NCI-H146 (cell line): ENCODE measurements at regions not wholly inside any gene's neighbourhood (a gene's known extent, or its start where the extent isn't known, plus 50 kb on each side); places are given as distances from the start of the nearest gene placed in this dataset.

Experiments used
- DNase-seq: peaks from one replicate; lab custom pipeline; 2025; lab: John Stamatoyannopoulos, UW

- DNase-seq, result no peak
Measured at GRCh38 chr10:10365676-10366075, 652.0 kb upstream of the CELF2 start.

- no peak for DNase-seq
Measured at GRCh38 chr10:10366836-10367235, 650.8 kb upstream of the CELF2 start.

GRCh38 chr10:10367264-10367663, 650.4 kb upstream of the CELF2 start:
- peak; percentile 84 for DNase-seq

GRCh38 chr10:10368951-10369576, 648.6 kb upstream of the CELF2 start:
- no peak for DNase-seq

GRCh38 chr10:10385831-10386230, 631.8 kb upstream of the CELF2 start:
- peak; percentile 98 for DNase-seq

- DNase-seq, result no peak
Measured at GRCh38 chr10:10389182-10389581, 628.5 kb upstream of the CELF2 start.

- DNase-seq, result no peak
Measured at GRCh38 chr10:10392511-10392910, 625.2 kb upstream of the CELF2 start.

- DNase-seq, result no peak
Measured at GRCh38 chr10:10394933-10395658, 622.6 kb upstream of the CELF2 start.

GRCh38 chr10:10396601-10397000, 621.1 kb upstream of the CELF2 start:
- DNase-seq, result no peak

- no peak for DNase-seq
Measured at GRCh38 chr10:10397906-10398305, 619.8 kb upstream of the CELF2 start.

GRCh38 chr10:10403762-10404161, 613.9 kb upstream of the CELF2 start:
- DNase-seq, result no peak

- no peak for DNase-seq
Measured at GRCh38 chr10:10417671-10418070, 600.0 kb upstream of the CELF2 start.

- no peak for DNase-seq
Measured at GRCh38 chr10:10418387-10418786, 599.3 kb upstream of the CELF2 start.

GRCh38 chr10:10421071-10421470, 596.6 kb upstream of the CELF2 start:
- DNase-seq, result no peak

GRCh38 chr10:10431422-10432066, 586.1 kb upstream of the CELF2 start:
- no peak for DNase-seq

GRCh38 chr10:10432296-10433035, 585.2 kb upstream of the CELF2 start:
- no peak for DNase-seq

GRCh38 chr10:10434312-10434711, 583.4 kb upstream of the CELF2 start:
- DNase-seq, result no peak

- no peak for DNase-seq
Measured at GRCh38 chr10:10437886-10438285, 579.8 kb upstream of the CELF2 start.

- no peak for DNase-seq
Measured at GRCh38 chr10:10438335-10439100, 579.2 kb upstream of the CELF2 start.

GRCh38 chr10:10456856-10457255, 560.8 kb upstream of the CELF2 start:
- DNase-seq, result no peak

GRCh38 chr10:10460451-10460850, 557.2 kb upstream of the CELF2 start:
- DNase-seq, result no peak
